T47D (cell line): ENCODE measurements at regions not wholly inside any gene's neighbourhood (a gene's known extent, or its start where the extent isn't known, plus 50 kb on each side); places are given as distances from the start of the nearest gene placed in this dataset.

ENCODE experiments used
- DNase-seq, 2 experiments: peaks; one replicate each; pipeline versions ENCODE4 v3.0.0 to v3.0.0-alpha.2; 2011 to 2012; ENCODE audit warnings: low read depth in 1 of 2, low spot score in 1 of 2
- JUND ChIP-seq: IDR thresholded peaks from 2 replicates; pipeline ENCODE4 v1.6.1; 2012; ENCODE audit warnings: low read depth
- in situ Hi-C: cut with HindIII; loops from 2 replicates; pipeline ENCODE4 v1.10.0; 2016; ENCODE audit warnings: low sequenced_read_pairs, low pct_unique_long_range_greater_than_20kb

DNA sequence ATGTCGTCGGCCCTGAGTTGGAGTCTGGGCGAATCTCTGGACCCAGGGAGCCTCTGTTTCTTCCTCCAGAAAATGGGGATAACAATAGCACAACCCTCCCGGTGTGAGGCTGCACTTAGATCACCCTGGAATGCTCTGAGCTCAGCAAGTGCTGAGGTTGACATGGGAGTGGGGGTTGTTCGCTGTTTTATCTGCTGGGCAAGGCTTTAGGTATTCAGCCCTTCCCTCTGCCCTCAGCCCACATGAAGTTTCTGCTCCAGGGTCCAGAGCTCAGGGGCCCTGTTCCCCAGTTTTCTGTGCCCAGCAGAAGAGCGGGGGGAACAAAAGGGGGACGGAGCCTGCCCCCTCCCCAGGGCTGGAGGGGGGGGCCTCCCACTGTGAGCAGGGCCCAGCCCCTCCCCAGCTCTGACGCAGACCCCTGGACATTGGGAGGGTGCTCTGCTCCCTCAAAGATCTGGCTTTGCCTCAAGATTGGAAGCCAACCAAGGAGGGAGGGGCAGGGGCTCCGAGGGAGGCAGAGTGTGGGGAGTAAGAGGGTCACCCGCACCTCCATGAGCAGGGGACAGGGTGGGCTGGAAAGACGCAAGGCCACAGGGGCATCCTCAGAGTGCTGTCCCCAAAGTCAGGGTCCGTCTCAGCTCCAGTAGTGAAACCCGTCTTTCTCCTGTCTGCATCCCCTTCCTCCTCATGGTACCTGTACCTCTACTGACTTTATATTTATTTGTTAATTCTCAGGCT lies 215.6 kb downstream of the C9orf50 start:
- no peak for DNase-seq
- TF ChIP-seq JUND, result no peak
- in situ Hi-C loops, result no loop called here

DNA sequence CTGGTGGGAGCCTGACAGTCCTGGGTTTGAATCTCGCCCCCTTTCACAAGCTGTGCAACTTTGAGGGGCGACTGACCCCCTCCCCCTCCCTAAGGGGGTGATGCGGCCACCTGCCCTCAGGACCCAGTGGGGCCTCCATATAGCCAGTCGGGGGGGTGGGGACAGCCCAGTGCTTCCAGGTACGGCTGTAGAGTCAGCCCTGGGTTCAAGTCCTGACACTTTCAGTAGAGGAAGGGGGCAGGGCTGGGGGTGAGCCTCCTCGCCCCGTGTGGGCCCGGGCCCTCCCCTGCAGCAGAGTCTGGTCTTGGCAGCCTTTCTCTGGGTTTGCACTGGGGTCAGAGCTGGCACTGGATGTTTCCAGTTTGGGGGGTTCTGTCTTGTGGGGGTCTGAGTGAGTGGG lies 216.3 kb downstream of the C9orf50 start:
- no peak for DNase-seq
- TF ChIP-seq JUND, result no peak
- in situ Hi-C loops, result no loop called here

DNA sequence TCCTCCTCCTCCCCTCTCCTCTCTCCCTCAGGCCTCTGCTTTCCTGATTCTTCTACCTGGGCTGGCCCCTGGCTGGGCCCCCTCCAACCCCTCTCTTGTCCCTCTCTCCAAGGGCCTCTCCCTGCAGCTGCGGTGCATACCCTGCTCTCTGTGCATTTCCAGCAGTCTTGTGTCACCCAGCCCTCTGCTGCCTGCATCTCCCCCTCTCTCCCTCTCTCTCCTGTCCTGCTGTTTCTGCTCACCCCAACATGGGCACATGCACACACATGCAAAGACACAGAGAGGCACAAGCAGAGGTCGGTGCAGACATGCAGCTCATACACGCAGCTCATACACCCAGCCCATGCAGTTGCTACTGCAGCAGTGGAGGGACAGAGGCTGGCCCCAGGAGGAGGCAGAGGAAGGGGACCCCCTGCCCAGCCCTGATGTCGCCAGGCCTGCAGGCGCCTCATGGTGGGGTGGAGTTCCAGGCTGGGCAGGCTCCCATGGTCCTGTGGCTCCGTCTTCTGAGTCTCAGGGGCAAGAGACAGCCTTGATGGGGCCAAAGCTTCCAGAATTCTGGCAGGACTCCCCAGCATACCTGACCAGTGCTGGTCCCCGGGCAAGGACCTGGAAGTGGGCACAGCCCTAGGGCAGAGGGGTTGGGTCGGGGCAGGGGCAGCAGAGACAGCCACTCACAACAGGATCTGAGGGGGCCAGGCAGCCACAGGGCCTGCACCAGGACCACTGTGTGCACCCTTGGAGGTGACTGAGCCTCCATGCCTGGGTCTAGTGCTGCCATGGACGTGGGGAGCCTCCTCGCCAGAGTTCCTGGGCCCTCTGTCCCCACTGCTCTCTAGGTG lies 216.9 kb downstream of the C9orf50 start:
- in situ Hi-C loops, result no loop called here
- DNase-seq, result no peak

DNA sequence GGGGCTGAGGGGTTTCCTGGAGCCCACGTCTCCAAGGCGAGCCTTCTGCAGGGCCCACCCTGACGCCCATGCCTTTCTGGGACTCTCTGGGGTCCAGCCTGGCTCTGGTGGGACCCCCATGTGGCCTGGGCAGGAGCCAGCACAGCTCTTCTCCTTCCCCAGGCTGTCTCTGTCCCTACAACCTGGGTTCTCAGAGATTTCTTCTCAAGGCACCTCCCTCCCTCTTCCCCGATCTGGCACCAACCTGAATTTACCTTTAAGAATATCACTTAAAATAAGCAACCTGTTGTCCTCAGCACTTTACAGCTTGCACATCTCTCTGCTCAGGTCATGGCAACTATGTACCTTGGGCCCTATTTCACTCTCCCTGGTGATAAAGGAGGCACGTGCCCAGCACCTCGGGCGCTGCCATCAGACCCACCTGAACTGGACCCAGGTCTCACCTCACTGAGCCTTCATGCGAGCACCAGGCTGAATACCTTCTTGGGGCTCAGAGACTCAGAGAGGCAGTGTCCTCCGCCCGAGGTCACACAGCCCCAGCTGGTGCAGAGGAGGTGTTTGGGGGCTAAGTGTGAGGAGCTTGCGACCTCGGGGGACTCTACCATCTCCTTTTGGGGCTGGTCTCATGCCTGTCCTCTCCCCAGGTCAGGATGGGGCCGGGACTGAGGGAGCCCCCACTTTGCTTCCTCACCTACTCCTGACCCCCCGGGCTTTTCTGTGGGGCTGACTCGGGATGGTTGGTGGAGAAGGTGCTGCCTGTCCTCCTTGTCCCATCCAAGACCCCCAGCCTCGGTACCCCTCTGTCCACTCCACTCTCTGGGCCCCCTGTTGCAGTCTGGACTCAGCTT lies 217.7 kb downstream of the C9orf50 start:
- DNase-seq, result no peak
- in situ Hi-C loops, result no loop called here
- no peak for TF ChIP-seq JUND

More for the DNA sequence above, 216.9 kb downstream of the C9orf50 start:
- no peak for TF ChIP-seq JUND

DNA sequence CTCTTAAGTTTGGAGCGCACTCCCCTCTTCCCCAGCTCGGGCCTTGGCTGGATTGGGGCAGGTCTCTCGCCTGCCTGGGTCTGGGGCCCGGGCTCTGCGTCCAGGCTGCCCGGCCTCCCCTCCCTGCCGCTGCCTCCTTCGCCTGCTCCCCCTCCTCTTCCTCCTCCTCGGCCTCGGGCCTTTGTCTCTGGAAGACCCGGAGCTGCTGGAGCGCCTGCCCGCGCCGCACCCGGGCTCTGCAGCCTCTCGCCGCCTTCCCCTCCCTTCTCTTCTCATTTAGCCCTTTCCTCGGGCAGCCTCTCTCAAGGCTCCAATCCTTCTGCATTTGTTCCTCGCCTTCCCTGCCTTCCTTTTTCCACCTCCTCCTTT lies 218.5 kb downstream of the C9orf50 start:
- in situ Hi-C loops, result no loop called here
- no peak for TF ChIP-seq JUND
- DNase-seq, result peak; percentile 40 to 42

DNA sequence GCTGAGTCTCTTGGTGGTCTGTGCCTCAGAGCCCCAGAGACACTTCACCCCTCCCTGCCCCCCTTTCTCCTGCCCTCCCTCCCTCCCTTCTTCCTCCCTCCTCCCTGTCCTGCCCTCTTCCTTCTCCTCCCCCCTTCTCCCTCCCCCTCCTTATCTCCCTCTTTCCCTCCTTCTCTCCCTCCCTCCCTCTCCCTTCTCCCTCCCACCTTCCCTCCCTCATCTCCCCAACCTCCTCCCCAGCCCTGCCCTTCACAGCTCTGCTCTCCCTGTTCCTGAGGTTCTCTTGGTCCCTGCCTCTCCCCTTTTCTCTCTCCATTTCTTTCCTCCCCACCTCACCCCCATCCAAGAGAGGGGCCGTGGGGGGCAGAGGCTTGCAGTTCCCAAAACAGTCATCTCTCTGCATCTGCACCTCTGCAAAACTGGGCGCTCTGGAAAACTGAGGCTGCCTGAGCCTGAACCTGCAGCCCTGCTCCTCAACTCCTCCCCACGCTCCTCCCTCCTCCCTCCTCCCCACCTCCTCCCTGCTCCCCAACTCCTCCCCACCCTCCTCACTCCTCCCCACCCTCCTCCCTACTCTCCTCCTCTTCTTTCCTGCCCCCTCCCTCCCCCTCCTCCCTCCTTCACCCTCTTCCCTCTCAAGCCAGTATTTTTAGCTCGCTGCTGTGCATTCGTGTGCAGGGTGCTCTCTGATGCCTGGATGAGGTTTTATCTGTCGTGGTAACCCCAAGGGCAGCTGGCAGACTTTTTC lies 219.1 kb downstream of the C9orf50 start:
- in situ Hi-C loops, result no loop called here
- no peak for TF ChIP-seq JUND
- DNase-seq, result peak; percentile 55 to 78

DNA sequence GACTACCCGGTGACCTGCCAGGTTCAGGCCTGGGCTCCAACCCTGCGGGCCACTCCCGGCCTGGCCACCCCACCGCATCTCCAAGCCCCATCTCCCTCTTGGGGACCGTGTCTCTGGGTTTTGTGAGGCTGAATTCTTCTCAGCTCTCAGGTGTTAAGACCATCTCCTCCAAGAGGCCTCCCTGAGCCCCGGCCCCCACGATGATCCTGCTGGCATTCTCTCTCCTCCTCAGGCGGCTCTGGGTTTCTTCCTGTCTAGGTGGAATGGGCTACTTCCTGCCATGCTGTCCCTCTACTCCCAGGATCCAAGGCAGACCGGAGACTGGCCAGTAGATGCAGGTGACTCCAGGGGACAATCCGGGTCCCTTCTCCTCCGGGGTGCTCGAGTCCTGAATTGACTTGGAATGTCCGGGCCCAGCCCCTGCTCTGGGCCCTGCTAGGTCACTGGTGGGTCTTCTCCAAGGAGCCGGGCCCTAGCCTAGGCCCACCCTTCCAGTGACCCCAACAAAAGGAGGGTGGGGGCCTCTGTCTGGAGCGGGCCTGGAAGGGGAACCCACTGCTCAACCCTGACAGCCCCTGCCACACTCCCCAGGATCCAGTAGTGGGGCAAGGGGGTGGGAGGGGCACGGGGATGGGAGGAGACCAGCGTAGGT lies 219.8 kb downstream of the C9orf50 start:
- in situ Hi-C loops, result no loop called here
- no peak for TF ChIP-seq JUND
- DNase-seq, result no peak

DNA sequence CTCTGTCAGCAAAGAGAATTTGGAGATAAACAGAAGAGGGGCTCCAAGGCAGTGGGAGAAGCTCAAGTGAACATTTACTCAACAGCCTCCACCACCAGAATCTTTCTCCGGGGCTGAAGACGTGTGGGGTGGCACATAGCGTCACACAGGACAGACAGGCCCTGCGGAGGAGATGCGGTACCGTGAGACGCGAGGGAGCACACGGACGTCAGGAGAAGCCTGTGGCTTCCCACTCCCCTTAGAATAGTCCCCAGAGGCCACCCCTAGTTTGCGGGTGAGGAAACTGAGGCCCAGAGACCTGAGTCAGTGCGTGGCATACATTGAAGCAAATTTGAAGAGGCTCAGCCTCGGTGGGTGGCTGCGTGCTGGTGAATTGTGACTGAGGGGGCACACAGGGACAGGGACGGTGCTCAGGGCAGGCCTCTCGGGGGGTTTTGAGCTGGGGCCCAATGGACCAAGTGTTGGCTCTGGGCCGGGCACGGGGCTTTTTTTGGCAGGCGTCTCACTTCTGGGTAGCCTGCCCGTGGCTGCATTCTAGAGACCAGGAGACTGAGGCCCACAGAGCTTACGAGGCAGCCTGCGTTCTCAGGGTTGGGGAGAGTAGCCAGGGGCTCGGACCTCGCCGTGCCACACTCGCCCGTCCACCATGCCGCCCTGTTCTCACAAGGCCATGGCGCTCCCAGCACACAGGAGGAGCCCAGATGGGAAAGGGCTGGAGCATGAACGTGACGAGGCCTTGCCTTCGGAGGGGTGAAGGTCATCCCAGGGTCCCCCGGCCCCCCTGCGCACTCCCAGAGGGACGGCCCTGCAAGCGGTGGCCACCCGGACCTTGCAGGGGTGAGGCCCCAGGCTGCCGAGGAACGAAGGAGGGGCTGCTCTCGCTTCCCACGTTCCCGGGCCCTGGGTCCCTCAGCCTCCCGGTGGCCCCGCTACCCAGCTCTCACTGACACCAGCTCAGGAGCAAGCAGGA lies 220.6 kb downstream of the C9orf50 start:
- no peak for DNase-seq
- in situ Hi-C loops, result no loop called here
- TF ChIP-seq JUND, result no peak

DNA sequence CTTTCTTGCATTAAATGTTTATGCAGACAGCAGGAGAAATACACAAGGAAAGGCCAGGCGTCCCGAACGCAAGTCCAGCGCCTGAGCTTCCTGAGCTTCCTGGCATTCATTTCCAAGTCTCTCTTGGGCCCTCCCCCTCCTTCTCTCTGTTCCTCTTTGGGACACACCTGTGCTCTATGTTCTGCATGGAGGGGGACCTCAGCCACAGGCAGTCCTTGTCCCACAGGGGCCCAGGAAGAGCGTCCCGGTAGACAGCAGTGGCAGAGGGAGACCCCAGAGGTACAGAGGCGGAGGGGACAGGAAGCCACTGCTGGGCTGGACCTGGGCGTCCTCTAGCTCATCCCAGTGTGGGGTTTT lies 221.3 kb downstream of the C9orf50 start:
- no peak for TF ChIP-seq JUND
- in situ Hi-C loops, result no loop called here
- no peak for DNase-seq

DNA sequence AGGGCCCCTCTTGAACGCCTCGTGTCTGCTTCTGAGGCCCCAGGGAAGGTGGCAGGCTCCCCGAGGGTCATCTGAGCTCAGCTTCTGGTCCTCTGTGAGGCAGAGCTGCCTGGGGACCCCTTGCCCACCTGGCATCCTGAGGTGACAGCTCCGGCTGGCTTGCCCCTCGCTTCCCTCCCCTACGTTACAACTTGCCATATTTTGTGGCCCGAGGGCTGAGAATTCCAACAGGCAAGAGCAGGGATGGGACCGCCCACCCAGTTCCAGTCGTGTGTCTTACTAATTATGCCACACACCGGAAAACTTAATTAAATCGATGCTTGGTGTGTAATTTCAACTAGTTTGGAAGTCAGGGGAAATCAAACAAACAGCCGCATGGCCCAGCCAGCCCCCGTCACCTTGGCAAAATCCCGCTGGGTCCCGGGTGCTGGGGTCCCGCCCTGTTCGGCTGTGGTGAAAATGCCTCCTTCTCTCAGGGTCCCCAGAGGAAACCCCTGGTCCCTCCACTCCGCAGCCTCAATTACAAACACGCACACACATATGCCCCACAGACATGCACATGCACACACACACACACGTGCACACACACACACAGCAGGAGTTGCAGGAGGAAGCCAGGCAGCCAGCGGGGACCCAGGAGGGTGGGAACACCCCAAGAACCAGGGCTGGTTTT lies 221.0 kb upstream of the IER5L start:
- no peak for TF ChIP-seq JUND
- in situ Hi-C loops, result no loop called here
- no peak for DNase-seq
